H1 (cell line): ENCODE measurements at regions not wholly inside any gene's neighbourhood (a gene's known extent, or its start where the extent isn't known, plus 50 kb on each side); places are given as distances from the start of the nearest gene placed in this dataset.

Source experiments
- CTCF ChIA-PET: fragments of 300-600 bp; sonication (Branson Sonifier 250); formaldehyde crosslinking; loops from one replicate; lab custom pipeline; 2021; ENCODE audit not compliant: partially characterized antibody; lab: Charles Lee
- POLR2A ChIA-PET: fragments of 300-600 bp; sonication (Branson Sonifier 250); formaldehyde crosslinking; loops from one replicate; lab custom pipeline; 2021; ENCODE audit warnings: inconsistent platforms; ENCODE audit not compliant: partially characterized antibody; lab: Charles Lee
- DNase-seq, 2 experiments: peaks; one replicate each; pipeline versions ENCODE4 v3.0.0 to v3.0.0-alpha.2; 2010 to 2022; ENCODE audit warnings: low spot score in 2 of 2, low read depth in 1 of 2, mixed read lengths in 1 of 2
- FAIRE-seq: peaks from 2 replicates; lab custom pipeline; 2011; peaks lifted over from hg19 to GRCh38; lab: Jason Lieb, UNC
- H2AFZ ChIP-seq: 2 replicates; pipeline ENCODE4 v1.8.1; 2012; ENCODE audit warnings: low read length, inconsistent platforms
- H2AK5ac ChIP-seq: 2 replicates; pipeline ENCODE4 v1.6.1; 2013; ENCODE audit warnings: low read depth, low read length
- H2BK120ac ChIP-seq: replicated peaks from 2 replicates; pipeline ENCODE3; 2013; ENCODE audit warnings: low read depth, low read length, inconsistent platforms
- H2BK12ac ChIP-seq: 2 replicates; pipeline ENCODE4 v1.6.1; 2013; ENCODE audit warnings: low read depth, low read length
- H2BK15ac ChIP-seq: 2 replicates; pipeline ENCODE4 v1.6.1; 2013; ENCODE audit warnings: low read length
- H2BK20ac ChIP-seq: 2 replicates; pipeline ENCODE4 v1.6.1; 2013; ENCODE audit warnings: low read length
- H2BK5ac ChIP-seq: 2 replicates; pipeline ENCODE4 v1.6.1; 2013; ENCODE audit warnings: low read depth, low read length
- H3K14ac ChIP-seq: 2 replicates; pipeline ENCODE4 v1.6.1; 2013; ENCODE audit warnings: inconsistent platforms; ENCODE audit not compliant: insufficient read length
- H3K18ac ChIP-seq: 2 replicates; pipeline ENCODE4 v1.6.1; 2013; ENCODE audit warnings: low read length; ENCODE audit errors: extremely low read depth
- H3K23ac ChIP-seq: 2 replicates; pipeline ENCODE4 v1.6.1; 2013; ENCODE audit warnings: inconsistent platforms; ENCODE audit not compliant: insufficient read length
- H3K23me2 ChIP-seq: 2 replicates; pipeline ENCODE4 v1.6.1; 2013; ENCODE audit warnings: low read depth, low read length
- H3K27ac ChIP-seq: 2 replicates; pipeline ENCODE4 v1.6.1; 2011; ENCODE audit warnings: low read depth, low read length, inconsistent platforms
- H3K27me3 ChIP-seq, 4 experiments: replicated peaks in 1 of 4; 1 replicate in 1 of 4; 2 replicates in 3 of 4; pipeline versions ENCODE4 v1.6.1 to v1.8.1; 2011 to 2013; ENCODE audit warnings: low read length in 3 of 4, mild to moderate bottlenecking in 3 of 4, inconsistent platforms in 2 of 4, mixed read lengths in 2 of 4, moderate library complexity in 1 of 4; ENCODE audit not compliant: control insufficient read depth in 3 of 4, insufficient read depth in 3 of 4; ENCODE audit errors: extremely low read depth in 1 of 4
- H3K36me3 ChIP-seq, 4 experiments: 2 replicates each; pipeline versions ENCODE4 v1.6.1 to v1.8.1; 2011 to 2013; ENCODE audit warnings: mild to moderate bottlenecking in 4 of 4, low read length in 3 of 4, moderate library complexity in 2 of 4, control low read depth in 1 of 4, inconsistent platforms in 1 of 4; ENCODE audit not compliant: insufficient read depth in 4 of 4, control insufficient read depth in 2 of 4
- H3K4ac ChIP-seq: replicated peaks from 2 replicates; pipeline ENCODE3; 2013; ENCODE audit warnings: low read length, low read depth, mixed read lengths, inconsistent platforms; ENCODE audit not compliant: insufficient read length
- H3K4me1 ChIP-seq, 4 experiments: replicated peaks in 1 of 4; 1 replicate in 1 of 4; 2 replicates in 3 of 4; pipeline versions ENCODE4 v1.6.1 to v1.8.1; 2011 to 2013; ENCODE audit warnings: low read length in 3 of 4, inconsistent platforms in 2 of 4, mixed read lengths in 1 of 4; ENCODE audit not compliant: insufficient read depth in 4 of 4, control insufficient read depth in 3 of 4
- H3K4me2 ChIP-seq, 2 experiments: 2 replicates each; pipeline versions ENCODE4 v1.6.1 to v1.8.1; 2011 to 2013; ENCODE audit warnings: low read depth in 2 of 2, low read length in 2 of 2, control low read depth in 1 of 2, inconsistent platforms in 1 of 2, mild to moderate bottlenecking in 1 of 2; ENCODE audit not compliant: insufficient read depth in 1 of 2
- H3K4me3 ChIP-seq, 4 experiments: fragments of 200-600, 300-600 bp in 1 of 4; sonication (generic), shearing (Covaris generic), sonication (Bioruptor Twin) in 1 of 4; 2 replicates each; pipeline versions ENCODE4 v1.5.1 to v1.8.1; 2011 to 2016; ENCODE audit warnings: low read length in 4 of 4, low read depth in 3 of 4, control low read depth in 2 of 4, inconsistent platforms in 2 of 4, mild to moderate bottlenecking in 2 of 4, mixed read lengths in 1 of 4, moderate library complexity in 1 of 4; ENCODE audit not compliant: insufficient read depth in 2 of 4; ENCODE audit errors: extremely low read depth in 1 of 4
- H3K56ac ChIP-seq: replicated peaks from 2 replicates; pipeline ENCODE3; 2013; ENCODE audit warnings: low read depth, mild to moderate bottlenecking, mixed read lengths, low read length, inconsistent platforms; ENCODE audit not compliant: insufficient read length
- H3K79me1 ChIP-seq: 2 replicates; pipeline ENCODE4 v1.6.1; 2013; ENCODE audit warnings: low read depth, low read length, control low read depth
- H3K79me2 ChIP-seq, 2 experiments: 2 replicates each; pipeline versions ENCODE4 v1.6.1 to v1.8.1; 2012 to 2013; ENCODE audit warnings: low read length in 2 of 2, mild to moderate bottlenecking in 2 of 2, inconsistent platforms in 1 of 2; ENCODE audit not compliant: insufficient read depth in 2 of 2, control insufficient read depth in 1 of 2
- H3K9ac ChIP-seq, 4 experiments: replicated peaks in 1 of 4; 1 replicate in 1 of 4; 2 replicates in 3 of 4; pipeline versions ENCODE4 v1.6.1 to v1.8.1; 2011 to 2013; ENCODE audit warnings: low read depth in 3 of 4, low read length in 3 of 4, control low read depth in 2 of 4, mild to moderate bottlenecking in 2 of 4, moderate library complexity in 2 of 4, inconsistent platforms in 1 of 4; ENCODE audit errors: extremely low read depth in 1 of 4
- H3K9me3 ChIP-seq, 2 experiments: 2 replicates each; pipeline versions ENCODE4 v1.6.1 to v1.8.1; 2012 to 2013; ENCODE audit warnings: mild to moderate bottlenecking in 2 of 2, moderate library complexity in 2 of 2, control low read depth in 1 of 2, inconsistent platforms in 1 of 2, low read depth in 1 of 2, low read length in 1 of 2, mixed read lengths in 1 of 2; ENCODE audit not compliant: insufficient read depth in 2 of 2
- H4K20me1 ChIP-seq, 2 experiments: replicated peaks in 1 of 2; 2 replicates each; pipeline versions ENCODE3 to v1.8.1; 2011 to 2013; ENCODE audit warnings: inconsistent platforms in 2 of 2, low read length in 2 of 2, mild to moderate bottlenecking in 1 of 2; ENCODE audit not compliant: insufficient read depth in 2 of 2, control insufficient read depth in 1 of 2
- H4K5ac ChIP-seq: 2 replicates; pipeline ENCODE4 v1.6.1; 2013; ENCODE audit warnings: low read length, low read depth, mixed read lengths, inconsistent platforms; ENCODE audit not compliant: insufficient read length
- H4K8ac ChIP-seq: 2 replicates; pipeline ENCODE4 v1.8.0; 2013; ENCODE audit warnings: mild to moderate bottlenecking, moderate library complexity, low read length, inconsistent platforms; ENCODE audit not compliant: insufficient read depth; ENCODE audit errors: extremely low read depth
- H4K91ac ChIP-seq: replicated peaks from 2 replicates; pipeline ENCODE3; 2013; ENCODE audit warnings: low read length, mixed read lengths, inconsistent platforms; ENCODE audit not compliant: insufficient read length
- BCL11A ChIP-seq, 2 experiments: IDR thresholded peaks; one replicate each; pipeline ENCODE4 v1.6.1; 2011; ENCODE audit warnings: low read depth in 2 of 2, low read length in 2 of 2, mild to moderate bottlenecking in 2 of 2
- CHD2 ChIP-seq: IDR thresholded peaks from 2 replicates; pipeline ENCODE4 v1.6.1; 2012; ENCODE audit warnings: low read length, improper control_type of control experiment
- HDAC2 ChIP-seq, 2 experiments: fragments of 300-600 bp in 1 of 2; sonication (generic) in 1 of 2; IDR thresholded peaks; 2 replicates each; pipeline ENCODE4 v1.6.1; 2011 to 2012; ENCODE audit warnings: low read depth in 2 of 2, low read length in 2 of 2, mild to moderate bottlenecking in 2 of 2, moderate library complexity in 2 of 2, borderline replicate concordance in 1 of 2, inconsistent platforms in 1 of 2
- KDM4A ChIP-seq: IDR thresholded peaks from one replicate; pipeline ENCODE4 v1.7.1; 2012; ENCODE audit warnings: low read depth, mild to moderate bottlenecking, moderate library complexity, low read length, inconsistent platforms; ENCODE audit not compliant: severe bottlenecking
- SIN3A ChIP-seq, 2 experiments: IDR thresholded peaks in 1 of 2; conservative IDR thresholded peaks in 1 of 2; 2 replicates each; pipeline ENCODE4 v1.6.1; 2011 to 2012; ENCODE audit warnings: low read length in 2 of 2, improper control_type of control experiment in 1 of 2, low read depth in 1 of 2, mild to moderate bottlenecking in 1 of 2
- SIX5 ChIP-seq: IDR thresholded peaks from 2 replicates; pipeline ENCODE4 v1.6.1; 2011; ENCODE audit warnings: mild to moderate bottlenecking, low read depth, low read length
- SP1 ChIP-seq: IDR thresholded peaks from 2 replicates; pipeline ENCODE4 v1.6.1; 2011; ENCODE audit warnings: low read depth, low read length
- WGBS, 2 experiments: shearing (Covaris generic) in 1 of 2; methylation state at CpG; one replicate each; pipeline versions ENCODE4 v1.1.6 to v1.1.7; 2013 to 2015; ENCODE audit warnings: low lambda C conversion rate in 2 of 2, mixed read lengths in 2 of 2, inconsistent platforms in 1 of 2, low coverage in 1 of 2, missing lambda C conversion rate in 1 of 2; ENCODE audit not compliant: insufficient replicate concordance in 2 of 2, insufficient coverage in 1 of 2, insufficient read length in 1 of 2; ENCODE audit errors: extremely low coverage in 1 of 2, missing lambda C conversion rate in 1 of 2; 5-methylcytosine and 5-hydroxymethylcytosine counted together
- TF ChIP-seq, protein P1 (sequence below): IDR thresholded peaks from 2 replicates; pipeline ENCODE4 v1.6.1; 2012; ENCODE audit warnings: low read length, inconsistent platforms
- TF ChIP-seq, protein P2 (sequence below), 3 experiments: IDR thresholded peaks; 1 replicate in 2 of 3; 2 replicates in 1 of 3; pipeline versions ENCODE4 v1.5.1 to v1.6.1; 2011; ENCODE audit warnings: low read length in 3 of 3, mild to moderate bottlenecking in 3 of 3, inconsistent platforms in 2 of 3, low read depth in 1 of 3, moderate library complexity in 1 of 3; ENCODE audit not compliant: insufficient read depth in 1 of 3; ENCODE audit errors: control extremely low read depth in 1 of 3

DNA sequence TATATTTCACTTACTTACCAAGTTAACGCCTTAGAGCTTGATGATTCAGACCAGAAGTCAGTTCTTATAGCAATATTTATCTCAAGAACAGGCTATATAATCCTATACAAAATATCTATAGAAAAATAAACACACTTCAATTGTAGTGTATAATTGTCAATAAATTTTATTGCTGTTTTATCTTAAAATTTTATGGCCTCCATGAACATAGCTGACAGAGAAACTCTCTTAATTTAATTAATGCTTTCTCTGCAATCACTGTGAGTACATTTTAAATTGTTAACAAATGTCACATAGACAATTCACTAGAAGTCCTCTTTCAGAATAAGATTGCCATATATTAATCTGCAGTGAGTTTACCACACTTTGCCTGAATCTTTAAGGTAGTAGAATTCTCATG lies 178.6 kb downstream of the RFPL4B start:
- H3K4me1 ChIP-seq = peaks cover 0 to 7% (median 1%) of the 10 kb centered on the region in 4 experiments; a peak in 1 of 7 replicates
- no peak overlapping the region for H3K14ac ChIP-seq
- no peak overlapping the region for H2AFZ ChIP-seq
- no peak overlapping the region for H3K9ac ChIP-seq
- H2BK15ac ChIP-seq = no peak overlapping the region
- H3K4me2 ChIP-seq = no peak overlapping the region
- no peaks in the 10 kb centered on the region for H3K79me2 ChIP-seq
- H3K4ac ChIP-seq = no peak overlapping the region
- H2BK5ac ChIP-seq = no peak overlapping the region
- H3K9me3 ChIP-seq = peaks cover 3 to 9% of the 10 kb centered on the region in 2 experiments; a peak in 1 of 4 replicates
- no peak for DNase-seq
- H2BK120ac ChIP-seq = no peak overlapping the region
- H3K23ac ChIP-seq = no peak overlapping the region
- no peak overlapping the region for H4K91ac ChIP-seq
- no peaks in the 10 kb centered on the region for H3K79me1 ChIP-seq
- 89% methylated on average over 1 of the region's 1 CpG; no CpG with 5 or more reads in 1 of the 2 experiments for WGBS, 2 experiments
- H4K5ac ChIP-seq = no peak overlapping the region
- no peaks in the 10 kb centered on the region for H3K23me2 ChIP-seq
- POLR2A ChIA-PET = no interaction called here
- CTCF ChIA-PET = no interaction called here
- H3K27me3 ChIP-seq = no peaks in the 10 kb centered on the region
- no peaks in the 10 kb centered on the region; a peak in 2 of 8 replicates for H3K36me3 ChIP-seq
- no peak overlapping the region for H3K4me3 ChIP-seq
- H4K20me1 ChIP-seq = no peaks in the 10 kb centered on the region
- H2BK12ac ChIP-seq = no peak overlapping the region
- no peak overlapping the region for H4K8ac ChIP-seq
- H3K18ac ChIP-seq = no peak overlapping the region; the same call in 1 of the 2 replicates
- no peak for FAIRE-seq
- H2AK5ac ChIP-seq = no peak overlapping the region
- H2BK20ac ChIP-seq = no peak overlapping the region
- H3K27ac ChIP-seq = no peak overlapping the region
- H3K56ac ChIP-seq = no peak overlapping the region
- TF ChIP-seq HDAC2 (IDR thresholded peaks at IDR 0.05; ENCODE audit: borderline replicate concordance in 1 of 2, low read depth in 2 of 2, low read length in 2 of 2) (no peak), CHD2 (no peak), SIN3A (conservative IDR thresholded peaks at IDR 0.05 in 1 of 2, IDR thresholded peaks at IDR 0.05 in 1 of 2; ENCODE audit: low read depth in 1 of 2, low read length in 2 of 2) (no peak), KDM4A (no peak), SP1 (no peak), BCL11A (IDR thresholded peaks at IDR 0.05; ENCODE audit: low read depth in 2 of 2, low read length in 2 of 2) (no peak), SIX5 (no peak)
- TF ChIP-seq, protein P1, sequence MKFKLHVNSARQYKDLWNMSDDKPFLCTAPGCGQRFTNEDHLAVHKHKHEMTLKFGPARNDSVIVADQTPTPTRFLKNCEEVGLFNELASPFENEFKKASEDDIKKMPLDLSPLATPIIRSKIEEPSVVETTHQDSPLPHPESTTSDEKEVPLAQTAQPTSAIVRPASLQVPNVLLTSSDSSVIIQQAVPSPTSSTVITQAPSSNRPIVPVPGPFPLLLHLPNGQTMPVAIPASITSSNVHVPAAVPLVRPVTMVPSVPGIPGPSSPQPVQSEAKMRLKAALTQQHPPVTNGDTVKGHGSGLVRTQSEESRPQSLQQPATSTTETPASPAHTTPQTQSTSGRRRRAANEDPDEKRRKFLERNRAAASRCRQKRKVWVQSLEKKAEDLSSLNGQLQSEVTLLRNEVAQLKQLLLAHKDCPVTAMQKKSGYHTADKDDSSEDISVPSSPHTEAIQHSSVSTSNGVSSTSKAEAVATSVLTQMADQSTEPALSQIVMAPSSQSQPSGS = no peak
- TF ChIP-seq, protein P2, sequence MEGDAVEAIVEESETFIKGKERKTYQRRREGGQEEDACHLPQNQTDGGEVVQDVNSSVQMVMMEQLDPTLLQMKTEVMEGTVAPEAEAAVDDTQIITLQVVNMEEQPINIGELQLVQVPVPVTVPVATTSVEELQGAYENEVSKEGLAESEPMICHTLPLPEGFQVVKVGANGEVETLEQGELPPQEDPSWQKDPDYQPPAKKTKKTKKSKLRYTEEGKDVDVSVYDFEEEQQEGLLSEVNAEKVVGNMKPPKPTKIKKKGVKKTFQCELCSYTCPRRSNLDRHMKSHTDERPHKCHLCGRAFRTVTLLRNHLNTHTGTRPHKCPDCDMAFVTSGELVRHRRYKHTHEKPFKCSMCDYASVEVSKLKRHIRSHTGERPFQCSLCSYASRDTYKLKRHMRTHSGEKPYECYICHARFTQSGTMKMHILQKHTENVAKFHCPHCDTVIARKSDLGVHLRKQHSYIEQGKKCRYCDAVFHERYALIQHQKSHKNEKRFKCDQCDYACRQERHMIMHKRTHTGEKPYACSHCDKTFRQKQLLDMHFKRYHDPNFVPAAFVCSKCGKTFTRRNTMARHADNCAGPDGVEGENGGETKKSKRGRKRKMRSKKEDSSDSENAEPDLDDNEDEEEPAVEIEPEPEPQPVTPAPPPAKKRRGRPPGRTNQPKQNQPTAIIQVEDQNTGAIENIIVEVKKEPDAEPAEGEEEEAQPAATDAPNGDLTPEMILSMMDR (IDR thresholded peaks at IDR 0.05; ENCODE audit: control extremely low read depth in 1 of 3, insufficient read depth in 1 of 3, low read depth in 1 of 3, low read length in 3 of 3) = no peak
